ENCODE measurements at regions not wholly inside any gene's neighbourhood (a gene's known extent, or its start where the extent isn't known, plus 50 kb on each side); places are given as distances from the start of the nearest gene placed in this dataset.

GRCh38 chr6:163950159-163950558 lies 535.6 kb downstream of the QKI start:
- no peak overlapping the region for H3K27ac ChIP-seq
- no peak for TF ChIP-seq CTCF (conservative IDR thresholded peaks at IDR 0.05)

- H3K27ac ChIP-seq, result no peak overlapping the region
- TF ChIP-seq CTCF (conservative IDR thresholded peaks at IDR 0.05), result no peak
Measured at GRCh38 chr6:163949431-163949830, 534.9 kb downstream of the QKI start.

- H3K27ac ChIP-seq, result no peak overlapping the region
- TF ChIP-seq CTCF (conservative IDR thresholded peaks at IDR 0.05), result no peak
Measured at GRCh38 chr6:163948250-163948649, 533.7 kb downstream of the QKI start.

DNA sequence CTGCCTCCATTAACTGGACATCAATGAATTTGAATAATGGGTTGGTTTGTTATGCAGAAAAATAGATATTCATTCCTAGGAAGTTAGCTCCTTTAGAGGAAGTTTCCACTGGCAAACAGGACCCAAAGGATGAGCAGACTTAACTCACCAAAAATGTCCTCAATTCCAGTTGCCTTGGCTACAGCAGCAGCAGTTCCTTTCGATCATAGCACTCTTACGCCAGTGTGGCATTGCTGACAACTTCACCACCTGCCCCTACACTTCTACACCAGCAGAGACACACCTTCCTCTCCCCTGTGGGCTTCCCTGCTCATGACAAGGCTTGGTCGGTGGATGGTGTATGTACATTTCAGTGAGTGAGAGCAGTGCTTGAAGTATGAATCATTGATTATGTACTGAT lies 532.8 kb downstream of the QKI start:
- no peak overlapping the region for H3K27ac ChIP-seq
- no peak for TF ChIP-seq CTCF (conservative IDR thresholded peaks at IDR 0.05)

- no peak for TF ChIP-seq CTCF (conservative IDR thresholded peaks at IDR 0.05)
- no peak overlapping the region for H3K27ac ChIP-seq
Measured at GRCh38 chr6:163946437-163946836, 531.9 kb downstream of the QKI start.

GRCh38 chr6:163945808-163946207 lies 531.3 kb downstream of the QKI start:
- no peak overlapping the region for H3K27ac ChIP-seq
- no peak for TF ChIP-seq CTCF (conservative IDR thresholded peaks at IDR 0.05)

GRCh38 chr6:163944897-163945296 lies 530.4 kb downstream of the QKI start:
- no peak for TF ChIP-seq CTCF (conservative IDR thresholded peaks at IDR 0.05)

More at GRCh38 chr6:163944897-163945296, 530.4 kb downstream of the QKI start:
- H3K27ac ChIP-seq, result no peak overlapping the region
